Right lobe of liver (tissue), 6 donors: ENCODE measurements at regions not wholly inside any gene's neighbourhood (a gene's known extent, or its start where the extent isn't known, plus 50 kb on each side); places are given as distances from the start of the nearest gene placed in this dataset.

Experiments
- ATAC-seq, 4 donors: fragments of 200-7000 bp; cut with Tn5 transposase; one replicate each; pipeline ENCODE4 v1.9.1; 2020; ENCODE audit warnings: mild to moderate bottlenecking in 4 of 4, moderate library complexity in 4 of 4
- DNase-seq, 3 donors: peaks; one replicate each; pipeline ENCODE4 v3.0.0-alpha.2; 2020
- H3K27ac ChIP-seq, 3 donors: fragments of 200-600 bp; one replicate each; pipeline ENCODE4 v1.8.0; 2022
- H3K27me3 ChIP-seq, 2 donors: fragments of 200-600 bp; one replicate each; pipeline ENCODE4 v1.8.0; 2022
- H3K36me3 ChIP-seq, 4 donors: fragments of 200-600 bp; sonication (generic) in 1 of 4; one replicate each; pipeline versions ENCODE4 v1.5.1 to v1.8.0; 2017 to 2022; ENCODE audit warnings: control low read depth in 1 of 4
- H3K4me1 ChIP-seq, 4 donors: fragments of 200-600 bp; sonication (generic) in 1 of 4; one replicate each; pipeline versions ENCODE4 v1.5.1 to v1.8.0; 2017 to 2022; ENCODE audit warnings: control low read depth in 1 of 4
- H3K4me3 ChIP-seq, 3 donors: fragments of 200-600 bp; one replicate each; pipeline ENCODE4 v1.8.0; 2022
- H3K9me3 ChIP-seq, 4 donors: fragments of 200-600 bp; sonication (generic) in 1 of 4; one replicate each; pipeline versions ENCODE4 v1.5.1 to v1.8.0; 2017 to 2022; ENCODE audit warnings: control low read depth in 1 of 4
- CTCF ChIP-seq, 4 donors: fragments of 200-600 bp in 3 of 4; fragments of 450-650 bp in 1 of 4; IDR thresholded peaks; one replicate each; pipeline versions ENCODE4 v1.5.1 to v1.8.0; 2016 to 2022; ENCODE audit warnings: antibody characterized with exemption in 4 of 4, mild to moderate bottlenecking in 2 of 4
- POLR2A ChIP-seq: fragments of 450-650 bp; IDR thresholded peaks from one replicate; pipeline ENCODE4 v1.6.1; 2017; ENCODE audit warnings: antibody characterized with exemption, mild to moderate bottlenecking
- WGBS: methylation state at CpG from one replicate; pipeline ENCODE4 v1.1.6; 2018; ENCODE audit warnings: low coverage, low lambda C conversion rate; ENCODE audit not compliant: insufficient coverage; ENCODE audit errors: missing lambda C conversion rate; 5-methylcytosine and 5-hydroxymethylcytosine counted together
- intact Hi-C, 2 donors: fragments of 100-400 bp; cut with DNase I; formaldehyde crosslinking; loops; one replicate each; pipeline versions ENCODE4 v1.11.2 to v1.14.1; 2022
- donor health status: DM: no; HTN: yes; CAD: no.
- donor health status: DM: no; HTN: no; CAD: no.
- donor health status: DM: no; HTN: no; CAD: no.
- donor health status: DM: no; HTN: yes; CAD: no.
- donor health status: DM: no; HTN: yes; CAD: no.

GRCh38 chr3:59131016-59131766 is 81.4 kb upstream of the CFAP20DC start:
- Histone ChIP-seq H3K4me1 (no peaks in the 10 kb centered on the region), H3K27ac (no peak overlapping the region), H3K4me3 (no peak overlapping the region), H3K36me3 (no peaks in the 10 kb centered on the region), H3K27me3 (no peaks in the 10 kb centered on the region), H3K9me3 (no peaks in the 10 kb centered on the region)
- intact Hi-C loops = no loop called here
- 63% methylated on average over 3 of the region's 3 CpGs for WGBS
- DNase-seq (no peak), ATAC-seq (no peak)
- TF ChIP-seq CTCF (IDR thresholded peaks at IDR 0.05) (no peak), POLR2A (no peak)

- intact Hi-C loops = no loop called here
- no peak for TF ChIP-seq POLR2A
- TF ChIP-seq CTCF (IDR thresholded peaks at IDR 0.05) = no peak
- no peak for ATAC-seq
Measured at GRCh38 chr3:59128685-59129084, 78.9 kb upstream of the CFAP20DC start.

GRCh38 chr3:59127071-59127470 is 77.2 kb upstream of the CFAP20DC start:
- H3K36me3 ChIP-seq = no peaks in the 10 kb centered on the region
- no peak overlapping the region for H3K27ac ChIP-seq
- H3K4me3 ChIP-seq = no peak overlapping the region
- TF ChIP-seq POLR2A = no peak
- no peak for TF ChIP-seq CTCF (IDR thresholded peaks at IDR 0.05)
- intact Hi-C loops = no loop called here
- no peaks in the 10 kb centered on the region for H3K27me3 ChIP-seq
- no peaks in the 10 kb centered on the region for H3K4me1 ChIP-seq
- DNase-seq (no peak), ATAC-seq (no peak)
- no peaks in the 10 kb centered on the region for H3K9me3 ChIP-seq

More at GRCh38 chr3:59128685-59129084, 78.9 kb upstream of the CFAP20DC start:
- Histone ChIP-seq H3K27me3 (no peaks in the 10 kb centered on the region), H3K9me3 (no peaks in the 10 kb centered on the region), H3K36me3 (no peaks in the 10 kb centered on the region), H3K4me3 (no peak overlapping the region), H3K4me1 (no peaks in the 10 kb centered on the region), H3K27ac (no peak overlapping the region)
- 59% methylated on average over 3 of the region's 3 CpGs for WGBS
- DNase-seq = no peak

- ATAC-seq = no peak
Measured at GRCh38 chr3:59126446-59126845, 76.6 kb upstream of the CFAP20DC start.

More at GRCh38 chr3:59126446-59126845, 76.6 kb upstream of the CFAP20DC start:
- Histone ChIP-seq H3K9me3 (no peaks in the 10 kb centered on the region), H3K4me1 (no peaks in the 10 kb centered on the region), H3K36me3 (no peaks in the 10 kb centered on the region), H3K27ac (no peak overlapping the region), H3K27me3 (no peaks in the 10 kb centered on the region), H3K4me3 (no peak overlapping the region)
- 77% methylated on average over 3 of the region's 5 CpGs for WGBS
- DNase-seq = no peak
- intact Hi-C loops = no loop called here
- TF ChIP-seq CTCF (IDR thresholded peaks at IDR 0.05) = no peak
- TF ChIP-seq POLR2A = no peak
